ENCODE measurements at regions not wholly inside any gene's neighbourhood (a gene's known extent, or its start where the extent isn't known, plus 50 kb on each side); places are given as distances from the start of the nearest gene placed in this dataset.

DNA sequence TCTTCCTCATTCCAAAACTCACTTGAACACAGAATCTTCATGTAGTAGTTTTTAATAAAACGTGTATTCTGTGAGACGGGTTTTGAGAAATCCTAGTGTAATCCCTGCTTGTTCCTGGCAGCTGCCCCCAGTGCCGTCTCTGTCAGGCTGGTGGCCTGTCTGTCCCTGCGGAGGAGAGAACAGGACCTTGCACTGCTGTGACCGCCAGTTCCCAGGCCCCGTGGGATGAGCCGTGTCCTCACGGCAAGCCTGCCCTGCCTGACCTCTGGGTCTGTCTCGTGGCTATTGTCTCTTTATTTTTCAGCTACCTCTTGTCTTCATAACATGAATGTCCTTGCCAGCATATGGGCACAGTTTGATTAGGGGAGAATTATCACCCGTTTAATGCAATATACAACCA is 535.5 kb upstream of the B3GAT1 start:
- TF ChIP-seq EZH2 (IDR thresholded peaks at IDR 0.05; ENCODE audit: low read depth), result no peak
- TF ChIP-seq CTCF (conservative IDR thresholded peaks at IDR 0.05), result no peak
- H3K27me3 ChIP-seq (ENCODE audit: insufficient read depth, low read depth), result peaks cover 37% of the 10 kb centered on the region
- H3K36me3 ChIP-seq (ENCODE audit: low read depth), result no peaks in the 10 kb centered on the region
- no peaks in the 10 kb centered on the region for H3K9me2 ChIP-seq (ENCODE audit: insufficient read depth)
- no peaks in the 10 kb centered on the region for H3K79me2 ChIP-seq (ENCODE audit: low read depth)
- CTCF ChIA-PET, result no interaction called here
- no peaks in the 10 kb centered on the region for H3F3A ChIP-seq (ENCODE audit: insufficient read depth, low read depth)
- no peak overlapping the region for H3K27ac ChIP-seq
- intact Hi-C loops (cut with micrococcal nuclease; ENCODE audit: unreplicated experiment), result no loop called here
- no peak overlapping the region for H3K4me3 ChIP-seq
- no peaks in the 10 kb centered on the region for H3K9me3 ChIP-seq (ENCODE audit: insufficient read depth, low read depth)
- no peaks in the 10 kb centered on the region for H3K4me1 ChIP-seq (replicated peaks; ENCODE audit: insufficient read depth)
- DNase-seq, result no peak
- no TSS peak for BruUV-seq (replicated peaks)
- no peaks in the 10 kb centered on the region for H4K20me1 ChIP-seq (ENCODE audit: insufficient read depth)
- no peak overlapping the region for H2AFZ ChIP-seq
- H3K4me2 ChIP-seq, result no peak overlapping the region
- POLR2A ChIA-PET (ENCODE audit: unreplicated experiment), result no interaction called here

DNA sequence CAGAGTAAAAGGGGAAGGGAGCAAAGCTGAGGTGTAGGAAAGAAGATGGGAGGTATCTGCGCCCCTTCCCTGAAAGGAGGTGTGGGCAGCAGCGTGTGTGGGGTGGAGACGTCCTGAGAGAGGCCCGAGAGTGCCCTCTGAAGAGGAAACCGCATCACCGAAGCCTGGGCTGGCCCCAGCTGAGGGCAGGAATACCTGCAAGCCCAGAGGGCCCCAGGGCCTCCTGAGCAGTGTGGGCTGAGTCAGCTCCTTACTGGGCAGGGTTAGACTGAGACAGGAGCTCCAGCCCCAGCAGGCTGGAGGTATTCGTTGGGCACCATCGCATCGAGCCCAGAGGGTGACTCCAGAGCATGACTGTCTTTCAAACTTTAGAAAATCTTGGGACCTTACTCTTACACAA is 534.0 kb upstream of the B3GAT1 start:
- intact Hi-C loops (cut with micrococcal nuclease; ENCODE audit: unreplicated experiment), result no loop called here
- Histone ChIP-seq H3K9me3 (ENCODE audit: insufficient read depth, low read depth) (no peaks in the 10 kb centered on the region), H3K27ac (no peak overlapping the region), H4K20me1 (ENCODE audit: insufficient read depth) (no peaks in the 10 kb centered on the region), H3K4me3 (no peak overlapping the region), H3F3A (ENCODE audit: insufficient read depth, low read depth) (no peaks in the 10 kb centered on the region), H3K27me3 (ENCODE audit: insufficient read depth, low read depth) (peaks cover 48% of the 10 kb centered on the region), H3K4me2 (no peak overlapping the region), H2AFZ (no peak overlapping the region), H3K4me1 (replicated peaks; ENCODE audit: insufficient read depth) (no peaks in the 10 kb centered on the region), H3K79me2 (ENCODE audit: low read depth) (no peaks in the 10 kb centered on the region), H3K9me2 (ENCODE audit: insufficient read depth) (no peaks in the 10 kb centered on the region), H3K36me3 (ENCODE audit: low read depth) (no peaks in the 10 kb centered on the region)
- DNase-seq, result no peak
- no TSS peak for BruUV-seq (replicated peaks)
- POLR2A ChIA-PET (ENCODE audit: unreplicated experiment), result no interaction called here
- CTCF ChIA-PET, result no interaction called here
- no peak for TF ChIP-seq CTCF (conservative IDR thresholded peaks at IDR 0.05)
- no peak for TF ChIP-seq EZH2 (IDR thresholded peaks at IDR 0.05; ENCODE audit: low read depth)

- POLR2A ChIA-PET (ENCODE audit: unreplicated experiment), result no interaction called here
- no TSS peak for BruUV-seq (replicated peaks)
- intact Hi-C loops (cut with micrococcal nuclease; ENCODE audit: unreplicated experiment), result no loop called here
Measured at GRCh38 chr11:134944986-134945385, 532.9 kb upstream of the B3GAT1 start.

More at GRCh38 chr11:134944986-134945385, 532.9 kb upstream of the B3GAT1 start:
- Histone ChIP-seq H3K4me3 (no peak overlapping the region), H3K36me3 (ENCODE audit: low read depth) (no peaks in the 10 kb centered on the region), H4K20me1 (ENCODE audit: insufficient read depth) (no peaks in the 10 kb centered on the region), H3K27ac (no peak overlapping the region), H3K4me2 (no peak overlapping the region), H2AFZ (no peak overlapping the region), H3K4me1 (replicated peaks; ENCODE audit: insufficient read depth) (no peaks in the 10 kb centered on the region), H3K27me3 (ENCODE audit: insufficient read depth, low read depth) (peaks cover 55% of the 10 kb centered on the region), H3K9me2 (ENCODE audit: insufficient read depth) (no peaks in the 10 kb centered on the region), H3K79me2 (ENCODE audit: low read depth) (no peaks in the 10 kb centered on the region), H3F3A (ENCODE audit: insufficient read depth, low read depth) (no peaks in the 10 kb centered on the region), H3K9me3 (ENCODE audit: insufficient read depth, low read depth) (no peaks in the 10 kb centered on the region)
- no peak for DNase-seq
- TF ChIP-seq EZH2 (IDR thresholded peaks at IDR 0.05; ENCODE audit: low read depth), result no peak
- no peak for TF ChIP-seq CTCF (conservative IDR thresholded peaks at IDR 0.05)
- CTCF ChIA-PET, result no interaction called here
